GM12874 (cell line): ENCODE measurements at regions not wholly inside any gene's neighbourhood (a gene's known extent, or its start where the extent isn't known, plus 50 kb on each side); places are given as distances from the start of the nearest gene placed in this dataset.

Experiments
- TF ChIP-seq, protein P1 (sequence below): IDR thresholded peaks from 2 replicates; pipeline ENCODE4 v1.5.1; 2011; ENCODE audit warnings: low read depth, mild to moderate bottlenecking, control low read depth, low read length, moderate library complexity; ENCODE audit not compliant: insufficient read depth

DNA sequence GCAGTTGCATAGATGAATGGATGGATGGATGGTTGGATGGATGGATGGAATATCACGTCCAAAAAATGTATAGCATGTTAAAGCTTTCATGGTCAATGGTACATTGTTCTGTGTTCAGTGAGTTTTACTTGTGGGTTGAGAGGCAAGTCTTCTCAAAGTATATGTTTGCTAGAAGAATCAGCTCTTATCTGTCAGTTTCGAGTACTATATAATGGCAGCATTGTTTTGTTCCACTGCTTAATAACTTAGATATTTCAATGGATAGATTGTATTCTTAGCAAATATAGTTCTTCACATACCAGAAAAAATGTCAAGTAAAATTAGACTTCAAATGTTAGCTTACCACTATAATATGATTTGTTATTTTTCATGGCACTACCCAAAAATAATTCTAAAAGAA is 100.9 kb upstream of the CDIN1 start:
- TF ChIP-seq, protein P1, sequence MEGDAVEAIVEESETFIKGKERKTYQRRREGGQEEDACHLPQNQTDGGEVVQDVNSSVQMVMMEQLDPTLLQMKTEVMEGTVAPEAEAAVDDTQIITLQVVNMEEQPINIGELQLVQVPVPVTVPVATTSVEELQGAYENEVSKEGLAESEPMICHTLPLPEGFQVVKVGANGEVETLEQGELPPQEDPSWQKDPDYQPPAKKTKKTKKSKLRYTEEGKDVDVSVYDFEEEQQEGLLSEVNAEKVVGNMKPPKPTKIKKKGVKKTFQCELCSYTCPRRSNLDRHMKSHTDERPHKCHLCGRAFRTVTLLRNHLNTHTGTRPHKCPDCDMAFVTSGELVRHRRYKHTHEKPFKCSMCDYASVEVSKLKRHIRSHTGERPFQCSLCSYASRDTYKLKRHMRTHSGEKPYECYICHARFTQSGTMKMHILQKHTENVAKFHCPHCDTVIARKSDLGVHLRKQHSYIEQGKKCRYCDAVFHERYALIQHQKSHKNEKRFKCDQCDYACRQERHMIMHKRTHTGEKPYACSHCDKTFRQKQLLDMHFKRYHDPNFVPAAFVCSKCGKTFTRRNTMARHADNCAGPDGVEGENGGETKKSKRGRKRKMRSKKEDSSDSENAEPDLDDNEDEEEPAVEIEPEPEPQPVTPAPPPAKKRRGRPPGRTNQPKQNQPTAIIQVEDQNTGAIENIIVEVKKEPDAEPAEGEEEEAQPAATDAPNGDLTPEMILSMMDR, result no peak

DNA sequence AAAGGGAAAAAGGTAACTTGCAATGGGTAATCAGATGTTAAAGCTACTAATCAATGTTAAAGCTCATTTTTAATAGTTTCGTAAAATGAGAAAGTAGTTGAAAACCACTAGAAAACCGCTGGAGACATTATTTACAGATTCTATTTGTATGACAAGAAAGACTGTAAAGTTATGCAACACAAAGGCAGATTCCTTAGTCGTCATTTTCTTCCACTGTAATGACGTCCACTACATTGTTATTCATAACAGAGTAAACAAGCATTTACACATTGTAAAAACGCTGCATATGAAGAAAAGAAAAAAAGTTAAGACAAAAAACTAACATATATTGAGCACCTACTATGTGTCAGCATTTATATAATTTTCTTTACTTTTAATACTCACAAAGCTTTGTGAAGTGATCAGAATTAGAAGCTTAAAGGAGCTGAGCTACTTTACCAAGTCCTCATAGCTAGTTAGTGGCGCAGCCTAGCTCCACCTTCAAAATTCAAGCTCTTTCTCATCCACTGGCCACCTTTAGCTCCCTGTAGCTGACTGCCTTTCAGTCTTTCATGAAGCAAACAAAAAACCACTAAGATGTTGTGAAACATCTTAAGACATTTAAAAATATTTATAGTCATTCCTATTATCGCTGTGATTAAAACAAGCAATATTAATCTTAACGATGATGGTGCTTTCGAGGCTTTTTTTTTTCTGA is 100.1 kb upstream of the CDIN1 start:
- TF ChIP-seq, protein P1, result no peak

DNA sequence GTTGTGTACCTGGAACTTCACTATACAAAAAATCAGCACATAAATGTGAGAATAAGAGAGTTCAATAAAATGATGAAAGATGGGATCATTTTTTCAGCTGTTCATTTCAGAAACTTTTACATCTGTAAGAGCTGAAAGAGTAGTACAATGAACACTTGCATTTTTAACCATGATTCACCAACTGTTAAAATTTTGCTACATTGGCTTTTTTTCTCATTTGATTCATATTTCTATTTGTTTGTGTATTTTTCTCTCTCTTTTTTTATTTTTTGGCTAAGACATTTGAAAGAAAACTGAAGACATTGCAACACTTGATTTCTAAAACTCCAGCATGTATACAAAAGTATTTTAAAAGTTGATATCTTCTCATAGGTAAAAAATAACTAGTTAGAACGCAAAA is 98.3 kb upstream of the CDIN1 start:
- TF ChIP-seq, protein P1, result no peak

DNA sequence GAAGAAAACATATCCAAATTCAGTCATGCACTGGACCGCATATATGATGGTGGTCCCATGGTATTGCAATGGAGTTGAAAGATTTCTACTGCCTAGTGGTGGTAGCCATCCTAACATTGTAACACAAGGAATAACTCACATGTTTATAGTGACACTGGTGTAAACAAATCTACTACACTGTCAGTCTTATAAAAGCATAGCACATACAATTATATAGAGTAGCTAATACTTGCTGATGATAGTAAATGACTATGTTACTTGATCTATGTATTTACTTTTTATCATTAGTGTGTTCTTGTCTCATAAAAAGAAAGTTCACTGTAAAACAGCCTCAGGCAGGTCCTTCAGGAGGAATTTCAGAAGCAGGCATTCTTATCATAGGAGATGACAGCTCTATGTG is 96.0 kb upstream of the CDIN1 start:
- TF ChIP-seq, protein P1, result no peak

DNA sequence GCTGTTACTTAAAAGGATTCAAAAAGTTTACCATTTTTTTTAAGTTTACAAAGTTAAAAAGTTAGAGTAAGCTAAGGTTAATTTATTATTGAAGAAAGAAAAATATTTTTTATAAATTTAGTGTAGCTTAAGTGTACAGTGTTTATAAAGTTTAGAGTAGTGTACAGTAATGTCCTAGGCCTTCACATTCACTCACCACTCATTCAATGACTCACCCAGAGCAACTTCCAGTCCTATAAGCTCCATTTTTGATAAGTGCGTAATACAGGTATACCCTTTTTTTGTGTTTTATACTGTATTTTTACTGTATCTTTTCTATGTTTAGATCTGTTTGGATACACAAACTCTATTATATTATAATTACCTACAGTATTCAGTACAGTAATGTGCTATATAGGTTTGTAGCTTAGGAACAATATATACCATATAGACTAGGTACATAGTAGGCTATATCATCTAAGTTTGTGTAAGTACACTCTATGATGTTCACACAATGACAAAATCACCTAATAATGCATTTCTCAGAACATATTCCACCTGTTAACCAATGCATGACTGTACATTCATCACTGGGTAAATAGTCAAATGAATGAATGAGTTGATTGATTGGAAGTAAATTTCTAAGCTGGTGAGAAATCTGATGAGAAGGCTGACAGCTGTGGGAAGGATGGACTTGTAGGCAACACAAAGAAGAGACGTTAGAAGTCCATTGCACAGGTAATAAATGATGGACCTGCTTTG is 95.2 kb upstream of the CDIN1 start:
- TF ChIP-seq, protein P1, result no peak

DNA sequence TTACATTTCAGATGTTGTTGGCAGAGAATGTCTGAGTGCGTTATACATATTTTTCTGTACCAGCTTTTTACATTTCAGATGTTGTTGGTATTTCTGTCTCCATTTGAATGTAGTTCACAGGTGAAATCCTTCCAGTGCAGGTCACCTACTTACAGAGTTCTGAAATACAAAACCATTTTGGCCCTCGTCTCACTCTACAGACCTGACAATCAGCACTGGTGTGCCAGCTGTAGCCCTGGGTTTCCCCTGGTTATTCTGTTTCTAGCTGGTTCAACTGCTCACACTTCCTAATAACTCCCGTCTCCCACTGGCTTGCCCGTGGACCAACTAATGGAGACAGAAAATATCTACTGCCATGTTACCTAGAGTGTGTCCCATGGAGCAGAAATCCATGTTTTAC is 87.5 kb upstream of the CDIN1 start:
- TF ChIP-seq, protein P1, result no peak

DNA sequence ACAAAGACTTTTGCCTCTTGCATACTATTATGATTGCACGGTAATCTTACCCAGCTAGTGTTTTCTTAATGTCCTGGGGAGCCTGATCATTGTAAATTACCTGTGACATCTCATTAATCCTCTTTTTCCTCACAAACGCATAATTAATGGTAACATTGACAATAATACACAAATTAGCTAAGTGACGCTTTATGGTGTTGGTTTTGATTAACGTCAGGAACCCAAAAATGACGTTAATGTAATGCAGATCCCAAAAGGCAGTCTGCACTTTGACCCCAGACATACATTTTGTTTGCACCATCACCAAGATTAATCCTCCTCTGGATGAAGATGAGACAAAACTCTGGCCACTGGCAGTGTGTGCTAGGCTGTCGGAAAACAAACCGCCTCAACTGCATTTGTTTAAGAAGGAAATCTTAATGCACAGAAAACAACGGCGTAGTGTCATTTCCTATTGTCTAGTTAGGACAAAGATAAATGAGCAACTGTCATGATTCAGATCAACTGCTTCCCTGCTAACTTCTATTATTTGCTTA is 83.9 kb upstream of the CDIN1 start:
- TF ChIP-seq, protein P1, result no peak
